ENCODE measurements at regions not wholly inside any gene's neighbourhood (a gene's known extent, or its start where the extent isn't known, plus 50 kb on each side); places are given as distances from the start of the nearest gene placed in this dataset.

DNA sequence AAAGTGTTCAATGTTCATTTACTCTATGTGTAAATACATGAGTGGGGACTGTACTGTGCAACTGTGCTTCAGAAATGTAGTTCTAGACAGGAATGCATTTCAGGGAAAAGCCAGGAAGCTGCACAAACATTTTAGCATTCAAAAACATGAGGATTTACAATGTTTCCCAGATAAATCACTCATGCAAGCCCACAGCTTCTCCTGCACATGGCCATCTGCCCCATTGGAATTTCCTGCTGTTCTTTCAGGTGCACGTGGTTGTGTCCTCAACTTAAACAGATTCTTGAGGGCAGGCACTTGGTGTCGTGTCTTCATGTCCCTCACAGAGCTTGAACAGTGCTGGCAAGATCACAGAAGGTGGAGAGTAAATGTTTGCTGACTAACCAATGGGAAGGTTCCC lies 101.5 kb downstream of the UNC5CL start:
- DNase-seq: no peak

DNA sequence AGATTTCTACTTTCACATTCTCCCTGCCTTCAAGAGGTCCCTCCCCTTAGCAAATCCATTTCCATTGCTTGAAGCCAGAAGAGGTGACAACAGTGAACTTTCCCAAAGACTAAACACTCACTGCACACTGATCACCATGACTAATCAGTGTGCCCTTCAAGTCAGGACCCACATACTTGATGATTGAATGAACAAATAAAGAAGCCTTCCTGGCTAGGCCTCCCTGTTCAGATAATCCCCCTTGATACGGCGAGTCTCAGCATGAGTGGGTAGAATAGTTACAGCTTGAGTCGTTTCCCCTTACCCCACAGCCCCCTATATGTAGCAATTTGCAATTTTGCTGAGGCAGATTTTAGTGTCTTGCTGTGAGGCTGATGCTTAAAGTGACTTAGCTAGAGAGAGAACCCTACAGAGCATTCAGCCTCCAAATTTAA lies 102.2 kb downstream of the UNC5CL start:
- DNase-seq: no peak

GRCh38 chr6:40933864-40934263 lies 105.2 kb downstream of the UNC5CL start:
- no peak for DNase-seq

- DNase-seq: no peak
Measured at GRCh38 chr6:40932953-40933352, 106.1 kb downstream of the UNC5CL start.

- no peak for DNase-seq
Measured at GRCh38 chr6:40932366-40932765, 106.7 kb downstream of the UNC5CL start.

GRCh38 chr6:40931931-40932330 lies 107.1 kb downstream of the UNC5CL start:
- no peak for DNase-seq

DNA sequence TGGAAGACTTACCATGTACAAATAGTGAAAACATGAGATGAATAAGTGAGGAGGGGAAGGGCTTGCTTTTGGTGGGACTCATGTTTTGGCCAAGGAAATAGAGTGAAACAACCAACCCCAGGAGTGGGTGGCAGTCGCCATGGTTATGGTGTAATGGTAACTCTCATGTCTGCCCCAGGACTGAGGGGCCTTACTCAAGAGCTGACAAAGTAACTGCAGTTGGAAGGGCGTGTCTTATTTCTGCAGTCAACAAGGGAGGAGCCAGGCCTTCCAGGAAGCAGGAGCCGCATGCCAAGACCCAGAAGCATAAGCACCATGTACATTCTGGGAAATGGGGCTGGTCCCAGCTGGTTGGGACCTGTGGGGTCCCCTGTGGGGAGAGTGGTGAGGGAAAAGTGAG lies 108.5 kb downstream of the UNC5CL start:
- DNase-seq: no peak

DNA sequence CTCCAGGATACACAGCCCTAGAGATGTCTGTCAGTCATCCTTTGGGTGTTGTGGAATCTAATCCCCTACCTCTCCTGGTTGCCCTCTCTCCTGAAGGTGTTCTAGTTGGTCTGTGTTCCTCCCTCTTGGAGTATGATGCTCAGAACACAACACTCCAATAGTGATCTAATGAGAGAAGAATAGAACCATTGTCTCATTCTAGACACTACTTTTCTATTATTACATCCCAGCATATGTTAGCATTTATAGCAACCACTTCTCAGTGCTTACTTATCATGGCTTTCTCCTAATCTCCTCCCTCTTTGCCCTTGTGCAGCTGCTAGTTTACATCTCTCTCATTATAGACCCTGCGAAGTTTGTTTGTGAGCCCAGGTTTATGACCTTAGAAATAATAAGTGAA lies 109.0 kb downstream of the UNC5CL start:
- no peak for DNase-seq

DNA sequence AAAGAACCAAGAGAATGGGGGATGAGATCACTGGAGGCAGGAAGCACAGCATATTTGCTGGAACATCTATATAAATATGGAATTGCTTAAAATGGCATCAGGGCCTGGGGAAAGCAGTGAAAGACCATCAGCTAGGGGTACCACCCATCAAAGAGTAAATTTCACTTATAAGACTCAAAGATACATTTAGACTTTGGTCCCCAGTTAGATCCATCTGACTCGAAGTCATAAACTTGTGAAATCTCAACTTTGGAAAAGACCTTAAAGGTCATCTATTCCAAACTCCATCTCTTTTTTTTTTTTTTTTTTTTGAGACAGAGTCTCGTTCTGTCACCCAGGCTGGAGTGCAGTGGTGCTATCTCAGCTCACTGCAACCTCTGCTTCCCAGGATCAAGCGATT lies 109.8 kb downstream of the UNC5CL start:
- DNase-seq: no peak

DNA sequence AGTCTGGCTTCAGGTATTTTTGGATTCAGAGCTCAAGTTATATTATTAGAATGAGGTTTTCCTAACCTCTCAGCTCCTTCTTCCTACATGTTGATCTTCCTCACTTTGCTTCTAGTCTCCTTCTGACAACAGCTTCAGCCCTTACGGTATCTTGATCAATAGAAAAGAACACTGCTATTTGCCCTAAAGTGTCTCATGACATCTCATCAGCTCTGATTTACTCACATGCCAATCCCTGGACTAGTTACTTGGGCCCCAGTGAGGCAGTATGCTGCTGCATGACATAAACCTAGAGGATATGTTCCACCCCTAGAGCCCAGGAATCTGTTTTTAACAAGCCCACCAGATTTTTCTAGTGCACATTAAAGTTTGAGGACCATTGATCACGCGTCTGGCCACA lies 110.3 kb downstream of the UNC5CL start:
- DNase-seq: no peak

GRCh38 chr6:40928307-40928706 lies 110.7 kb downstream of the UNC5CL start:
- DNase-seq: no peak

DNA sequence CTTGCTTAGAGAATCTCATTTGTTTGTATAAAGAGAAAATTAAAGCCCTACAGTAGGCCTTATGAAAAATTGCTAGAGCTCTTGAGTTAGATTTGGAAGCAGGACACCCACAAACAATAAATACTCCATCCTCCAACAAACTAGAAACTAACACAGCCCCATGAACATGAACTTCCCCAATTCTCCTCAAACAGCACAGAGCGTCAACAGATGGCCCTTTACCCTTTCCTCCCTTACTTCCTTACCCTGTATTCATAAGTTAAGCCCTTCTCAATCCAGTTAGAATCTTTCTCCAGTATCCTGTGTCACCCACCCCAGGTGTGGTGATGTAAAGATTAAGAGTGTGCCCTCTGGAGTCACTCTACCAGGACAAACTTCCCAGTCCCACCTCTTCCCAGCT lies 113.7 kb downstream of the UNC5CL start:
- DNase-seq: no peak

- DNase-seq: no peak
Measured at GRCh38 chr6:40924839-40925238, 114.2 kb downstream of the UNC5CL start.

GRCh38 chr6:40923880-40924279 lies 115.1 kb downstream of the UNC5CL start:
- DNase-seq: no peak

GRCh38 chr6:40923326-40923725 lies 115.7 kb downstream of the UNC5CL start:
- DNase-seq: no peak

DNA sequence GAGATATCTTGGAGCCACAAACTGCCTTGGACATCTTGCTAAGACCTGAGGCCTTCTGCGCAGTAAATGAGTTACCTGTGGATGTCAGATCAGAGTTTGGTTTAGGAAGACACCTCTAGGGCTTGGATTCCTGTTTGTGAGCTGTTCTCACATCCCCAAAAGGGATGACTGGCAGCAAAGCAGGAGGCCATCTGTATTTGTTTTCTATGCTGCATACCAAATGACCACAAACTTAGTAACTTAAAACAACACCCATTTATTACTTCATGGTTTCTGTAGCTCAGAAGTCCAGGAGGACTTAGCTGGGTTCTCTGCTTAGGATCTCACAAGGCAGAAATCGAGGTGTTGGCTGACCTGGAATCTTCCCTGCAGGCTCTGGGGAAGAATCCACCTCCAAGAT lies 116.7 kb downstream of the UNC5CL start:
- no peak for DNase-seq

- no peak for DNase-seq
Measured at GRCh38 chr6:40918040-40918651, 120.9 kb downstream of the UNC5CL start.

GRCh38 chr6:40917603-40918002 lies 121.4 kb downstream of the UNC5CL start:
- no peak for DNase-seq

- no peak for DNase-seq
Measured at GRCh38 chr6:40916845-40917244, 122.2 kb downstream of the UNC5CL start.

- no peak for DNase-seq
Measured at GRCh38 chr6:40915165-40915564, 123.9 kb downstream of the UNC5CL start.

DNA sequence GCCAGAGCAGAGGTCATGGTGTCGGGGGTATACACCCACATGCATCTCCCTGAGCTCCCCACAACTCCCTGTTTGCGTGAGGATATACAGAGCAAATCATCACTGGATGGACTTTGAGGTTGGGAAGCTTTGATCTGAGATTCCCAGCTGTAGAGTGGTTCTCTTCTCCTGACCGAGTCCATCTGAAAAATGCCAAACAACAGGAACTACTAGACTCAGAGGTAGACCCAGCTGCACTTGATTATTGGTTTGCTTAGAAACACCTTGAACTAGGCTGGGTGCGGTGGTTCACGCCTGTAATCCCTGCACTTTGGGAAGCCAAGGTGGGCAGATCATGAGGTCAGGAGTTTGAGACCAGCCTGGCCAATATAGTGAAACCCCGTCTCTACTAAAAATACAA lies 125.0 kb downstream of the UNC5CL start:
- no peak for DNase-seq

DNA sequence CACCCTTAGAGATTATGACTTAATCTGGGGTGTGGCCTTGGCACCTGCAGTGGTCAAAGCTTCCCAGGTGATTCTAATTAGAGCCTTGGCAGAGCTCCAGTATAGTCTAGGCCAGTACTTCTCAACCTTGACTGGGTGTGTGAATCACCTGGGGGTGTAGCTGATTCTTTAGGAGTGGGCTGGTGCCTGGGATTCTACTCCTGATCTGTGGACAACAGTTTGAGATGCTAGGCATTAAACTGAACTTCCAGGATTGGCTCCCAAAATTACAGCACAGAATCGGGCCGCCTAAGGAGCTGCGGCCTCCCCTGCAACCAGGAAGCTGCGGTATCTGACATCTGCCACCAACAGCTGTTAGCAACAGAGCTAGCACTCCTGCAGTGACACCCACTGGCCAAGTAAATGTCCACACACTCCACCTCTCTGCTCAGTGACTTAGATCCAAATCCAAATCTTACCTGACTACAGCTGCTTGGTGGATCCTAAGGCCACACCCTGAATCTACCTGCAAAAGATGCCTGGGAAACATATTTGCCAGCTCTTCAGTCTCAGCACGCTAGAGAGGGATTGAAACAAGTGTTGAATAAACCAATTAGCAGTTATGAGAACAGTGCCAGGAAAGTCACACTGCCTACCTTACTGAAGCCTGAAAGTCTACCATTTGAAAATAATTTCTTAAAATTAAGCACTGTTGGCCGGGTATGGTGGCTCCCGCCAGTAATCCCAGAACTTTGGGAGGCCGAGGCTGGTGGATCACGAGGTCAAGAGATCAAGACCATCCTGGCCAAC lies 126.7 kb downstream of the UNC5CL start:
- DNase-seq: peak; percentile 22

GRCh38 chr6:40910260-40910893 lies 128.6 kb downstream of the UNC5CL start:
- DNase-seq: no peak

DNA sequence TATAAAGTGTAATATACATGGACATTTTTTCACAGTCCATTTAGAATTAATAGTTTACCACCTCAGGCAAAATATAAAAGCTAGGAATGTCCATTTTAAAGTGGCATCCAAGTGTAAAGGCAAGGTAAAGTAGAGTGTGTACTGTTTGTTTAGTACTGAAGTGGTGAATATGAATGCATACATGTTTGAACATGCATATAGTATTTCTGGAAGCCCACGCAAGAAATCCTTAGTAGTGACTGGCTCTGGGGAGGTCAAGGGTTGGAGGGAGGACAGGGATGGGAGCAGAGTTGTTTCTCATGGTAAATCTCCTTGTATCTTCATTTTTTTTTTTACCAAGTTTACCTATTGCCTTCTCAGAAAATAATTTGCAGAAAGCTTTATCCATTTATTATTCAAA lies 129.2 kb downstream of the UNC5CL start:
- no peak for DNase-seq

Data from CD4-positive, alpha-beta T cell treated with Interleukin-15 for 1 hour (primary cell).